ENCODE measurements at regions not wholly inside any gene's neighbourhood (a gene's known extent, or its start where the extent isn't known, plus 50 kb on each side); places are given as distances from the start of the nearest gene placed in this dataset.

GRCh38 chr18:77472509-77472908 is 222.9 kb downstream of the GALR1 start:
- DNase-seq: no peak
- Mint-ChIP-seq H3K27ac (no peak overlapping the region), H3K36me3 (ENCODE audit: insufficient read depth in 2 of 2) (no peaks in the 10 kb centered on the region), H3K27me3 (ENCODE audit: low read depth) (peaks cover 38% of the 10 kb centered on the region), H3K4me3 (no peak overlapping the region), H3K9me3 (peaks cover 0 to 1% of the 10 kb centered on the region in 2 donors), H3K4me1 (ENCODE audit: low read depth) (no peaks in the 10 kb centered on the region)
- no peak for ATAC-seq (replicated peaks in 1 of 2)

GRCh38 chr18:77478646-77479442 is 229.2 kb downstream of the GALR1 start:
- no peak for DNase-seq
- Mint-ChIP-seq H3K27ac (no peak overlapping the region), H3K4me3 (no peak overlapping the region), H3K36me3 (ENCODE audit: insufficient read depth in 2 of 2) (no peaks in the 10 kb centered on the region), H3K4me1 (ENCODE audit: low read depth) (no peaks in the 10 kb centered on the region), H3K27me3 (ENCODE audit: low read depth) (peaks cover 18% of the 10 kb centered on the region), H3K9me3 (peaks cover 0 to 1% of the 10 kb centered on the region in 2 donors)
- no peak for ATAC-seq (replicated peaks in 1 of 2)

GRCh38 chr18:77481541-77481940 is 231.9 kb downstream of the GALR1 start:
- Mint-ChIP-seq H3K9me3 (peaks cover 0 to 2% of the 10 kb centered on the region in 2 donors), H3K4me1 (ENCODE audit: low read depth) (no peaks in the 10 kb centered on the region), H3K27me3 (ENCODE audit: low read depth) (peaks cover 20% of the 10 kb centered on the region), H3K36me3 (ENCODE audit: insufficient read depth in 2 of 2) (no peaks in the 10 kb centered on the region), H3K27ac (no peak overlapping the region), H3K4me3 (no peak overlapping the region)
- ATAC-seq (replicated peaks in 1 of 2): no peak
- DNase-seq: no peak

GRCh38 chr18:77482190-77483085 is 232.8 kb downstream of the GALR1 start:
- no peaks in the 10 kb centered on the region for H3K4me1 Mint-ChIP-seq (ENCODE audit: low read depth)
- H3K27ac Mint-ChIP-seq: no peak overlapping the region
- DNase-seq: no peak
- no peaks in the 10 kb centered on the region for H3K36me3 Mint-ChIP-seq (ENCODE audit: insufficient read depth in 2 of 2)
- no peak overlapping the region for H3K4me3 Mint-ChIP-seq
- ATAC-seq (replicated peaks in 1 of 2): no peak
- H3K9me3 Mint-ChIP-seq: peaks cover 0 to 2% of the 10 kb centered on the region in 2 donors
- H3K27me3 Mint-ChIP-seq (ENCODE audit: low read depth): peaks cover 20% of the 10 kb centered on the region

GRCh38 chr18:77486985-77487384 is 237.3 kb downstream of the GALR1 start:
- DNase-seq (no peak), ATAC-seq (replicated peaks in 1 of 2) (peak in 1 of 2 donors; percentile 74)
- no peak overlapping the region for H3K27ac Mint-ChIP-seq
- H3K36me3 Mint-ChIP-seq (ENCODE audit: insufficient read depth in 2 of 2): no peaks in the 10 kb centered on the region
- H3K27me3 Mint-ChIP-seq (ENCODE audit: low read depth): peaks cover 33% of the 10 kb centered on the region
- H3K4me3 Mint-ChIP-seq: no peak overlapping the region
- H3K4me1 Mint-ChIP-seq (ENCODE audit: low read depth): no peaks in the 10 kb centered on the region
- H3K9me3 Mint-ChIP-seq: peaks cover 2 to 6% of the 10 kb centered on the region in 2 donors

- Mint-ChIP-seq H3K9me3 (peaks cover 2 to 6% of the 10 kb centered on the region in 2 donors), H3K36me3 (ENCODE audit: insufficient read depth in 2 of 2) (no peaks in the 10 kb centered on the region), H3K27ac (no peak overlapping the region), H3K27me3 (ENCODE audit: low read depth) (peaks cover 34% of the 10 kb centered on the region), H3K4me1 (ENCODE audit: low read depth) (no peaks in the 10 kb centered on the region), H3K4me3 (no peak overlapping the region)
- ATAC-seq (replicated peaks in 1 of 2) (no peak), DNase-seq (no peak)
Measured at GRCh38 chr18:77487951-77488740, 238.5 kb downstream of the GALR1 start.

- Mint-ChIP-seq H3K4me3 (no peak overlapping the region), H3K27me3 (ENCODE audit: low read depth) (peaks cover 20% of the 10 kb centered on the region), H3K27ac (no peak overlapping the region), H3K9me3 (peaks cover 2% of the 10 kb centered on the region in 2 donors), H3K36me3 (ENCODE audit: insufficient read depth in 2 of 2) (no peaks in the 10 kb centered on the region), H3K4me1 (ENCODE audit: low read depth) (peaks cover 5% of the 10 kb centered on the region)
- ATAC-seq (replicated peaks in 1 of 2) (no peak), DNase-seq (no peak)
Measured at GRCh38 chr18:77495079-77495478, 245.4 kb downstream of the GALR1 start.

- Mint-ChIP-seq H3K36me3 (ENCODE audit: insufficient read depth in 2 of 2) (no peaks in the 10 kb centered on the region), H3K9me3 (no peaks in the 10 kb centered on the region), H3K4me3 (no peak overlapping the region), H3K4me1 (ENCODE audit: low read depth) (peaks cover 5% of the 10 kb centered on the region), H3K27ac (no peak overlapping the region), H3K27me3 (ENCODE audit: low read depth) (peaks cover 17% of the 10 kb centered on the region)
- peak in 1 of 2 donors; percentile 63 for ATAC-seq (replicated peaks in 1 of 2)
- no peak for DNase-seq
Measured at GRCh38 chr18:77495982-77496690, 246.5 kb downstream of the GALR1 start.

- Mint-ChIP-seq H3K4me1 (ENCODE audit: low read depth) (no peaks in the 10 kb centered on the region), H3K4me3 (no peak overlapping the region), H3K9me3 (no peaks in the 10 kb centered on the region), H3K27ac (no peak overlapping the region), H3K36me3 (ENCODE audit: insufficient read depth in 2 of 2) (no peaks in the 10 kb centered on the region), H3K27me3 (ENCODE audit: low read depth) (no peaks in the 10 kb centered on the region)
- DNase-seq (no peak), ATAC-seq (replicated peaks in 1 of 2) (no peak)
Measured at GRCh38 chr18:77501266-77501665, 251.6 kb downstream of the GALR1 start.

GRCh38 chr18:77505499-77505898 is 255.9 kb downstream of the GALR1 start:
- H3K9me3 Mint-ChIP-seq: no peaks in the 10 kb centered on the region
- no peaks in the 10 kb centered on the region for H3K36me3 Mint-ChIP-seq (ENCODE audit: insufficient read depth in 2 of 2)
- DNase-seq (no peak), ATAC-seq (replicated peaks in 1 of 2) (no peak)
- H3K4me1 Mint-ChIP-seq (ENCODE audit: low read depth): no peaks in the 10 kb centered on the region
- H3K27ac Mint-ChIP-seq: no peak overlapping the region
- no peak overlapping the region for H3K4me3 Mint-ChIP-seq
- H3K27me3 Mint-ChIP-seq (ENCODE audit: low read depth): no peaks in the 10 kb centered on the region

GRCh38 chr18:77512152-77512551 is 262.5 kb downstream of the GALR1 start:
- Mint-ChIP-seq H3K27ac (no peak overlapping the region), H3K27me3 (ENCODE audit: low read depth) (no peaks in the 10 kb centered on the region), H3K36me3 (ENCODE audit: insufficient read depth in 2 of 2) (no peaks in the 10 kb centered on the region), H3K9me3 (peaks cover 0 to 2% of the 10 kb centered on the region in 2 donors), H3K4me3 (no peak overlapping the region), H3K4me1 (ENCODE audit: low read depth) (no peaks in the 10 kb centered on the region)
- DNase-seq: no peak
- ATAC-seq (replicated peaks in 1 of 2): no peak

GRCh38 chr18:77517901-77518300 is 268.3 kb downstream of the GALR1 start:
- H3K27me3 Mint-ChIP-seq (ENCODE audit: low read depth): peaks cover 7% of the 10 kb centered on the region
- no peaks in the 10 kb centered on the region for H3K4me1 Mint-ChIP-seq (ENCODE audit: low read depth)
- no peak overlapping the region for H3K27ac Mint-ChIP-seq
- H3K36me3 Mint-ChIP-seq (ENCODE audit: insufficient read depth in 2 of 2): no peaks in the 10 kb centered on the region
- DNase-seq (no peak), ATAC-seq (replicated peaks in 1 of 2) (no peak)
- no peak overlapping the region for H3K4me3 Mint-ChIP-seq
- H3K9me3 Mint-ChIP-seq: peaks cover 0 to 2% of the 10 kb centered on the region in 2 donors

Data from activated T-cell treated with anti-CD3 and anti-CD28 coated beads, Interleukin-2, amount 50 U/mL, for 72 hours (primary cell).